Stimulated activated CD8-positive, alpha-beta memory T cell treated with anti-CD3 and anti-CD28 coated beads, Interleukin-15, amount 100 ng/mL, for 1 hour (primary cell): ENCODE measurements at regions not wholly inside any gene's neighbourhood (a gene's known extent, or its start where the extent isn't known, plus 50 kb on each side); places are given as distances from the start of the nearest gene placed in this dataset.
"Not testable (repeated sequence)": the region's sequence is repeated elsewhere in the genome, so short reads cannot be mapped to it uniquely, and the experiment has no call there.

ENCODE experiments used
- DNase-seq: peaks from one replicate; pipeline ENCODE4 v3.0.0-alpha.2; 2020; ENCODE audit warnings: low read depth

GRCh38 chr1:47661040-47661439 is 223.2 kb downstream of the FOXD2 start:
- no peak for DNase-seq

DNA sequence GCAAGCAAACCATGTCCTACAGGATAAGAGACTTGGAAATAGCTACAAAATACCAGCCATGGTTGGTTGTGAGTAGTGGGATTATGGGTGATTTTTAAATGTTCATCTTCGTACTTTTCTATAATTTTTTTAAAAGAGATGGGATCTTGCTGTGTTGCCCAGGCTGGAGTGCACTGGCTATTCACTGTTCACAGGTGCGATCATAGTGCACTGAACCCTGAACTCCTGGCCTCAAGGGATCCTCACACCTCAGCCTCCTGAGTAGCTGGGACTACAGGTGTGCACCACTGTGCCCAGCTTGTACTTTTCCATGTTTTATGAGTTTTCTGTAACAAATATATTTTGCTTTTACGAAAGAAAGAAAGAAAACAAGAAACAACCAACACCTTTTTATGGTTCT is 224.2 kb downstream of the FOXD2 start:
- no peak for DNase-seq

DNA sequence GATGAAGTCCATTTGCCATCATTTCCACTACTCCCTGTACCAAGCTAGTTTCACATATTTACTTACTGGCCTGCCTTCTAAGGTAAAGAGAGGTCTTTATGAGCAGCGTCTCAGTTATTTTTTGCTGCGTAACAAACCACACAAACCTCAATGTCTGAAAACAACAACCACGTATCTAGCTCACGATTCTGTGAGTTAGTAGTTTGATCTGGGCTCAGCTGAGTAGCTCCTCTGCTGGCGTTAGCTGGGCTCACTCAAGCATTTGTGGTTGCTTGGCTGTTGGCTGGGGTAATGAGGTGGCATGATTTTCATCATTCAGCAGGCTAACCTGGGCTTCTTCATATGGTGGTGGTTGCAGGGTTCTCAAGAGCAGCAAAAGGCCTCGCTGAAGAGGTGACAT is 225.4 kb downstream of the FOXD2 start:
- no peak for DNase-seq

- no peak for DNase-seq
These were observed 226.5 kb downstream of the FOXD2 start for GRCh38 chr1:47664356-47664755.

DNA sequence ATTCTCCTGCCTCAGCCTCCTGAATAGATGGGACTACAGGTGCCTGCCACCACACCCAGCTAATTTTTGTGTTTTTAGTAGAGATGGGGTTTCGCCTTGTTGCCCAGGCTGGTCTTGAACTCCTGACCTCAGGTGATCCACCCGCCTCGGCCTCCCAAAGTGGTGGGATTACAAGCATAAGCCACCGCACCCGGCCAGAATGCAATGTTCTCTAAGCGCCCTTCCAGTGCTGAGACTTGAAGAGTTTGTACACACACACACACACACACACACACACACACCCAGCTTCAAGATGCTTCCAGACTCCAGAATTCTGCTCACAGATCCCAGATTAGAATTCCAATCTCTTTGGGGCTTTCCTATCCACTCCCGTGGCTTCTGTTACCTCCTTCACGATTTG is 227.1 kb downstream of the FOXD2 start:
- not testable (repeated sequence) for DNase-seq

- DNase-seq, result no peak
These were observed 231.3 kb downstream of the FOXD2 start for GRCh38 chr1:47669081-47669585.

DNA sequence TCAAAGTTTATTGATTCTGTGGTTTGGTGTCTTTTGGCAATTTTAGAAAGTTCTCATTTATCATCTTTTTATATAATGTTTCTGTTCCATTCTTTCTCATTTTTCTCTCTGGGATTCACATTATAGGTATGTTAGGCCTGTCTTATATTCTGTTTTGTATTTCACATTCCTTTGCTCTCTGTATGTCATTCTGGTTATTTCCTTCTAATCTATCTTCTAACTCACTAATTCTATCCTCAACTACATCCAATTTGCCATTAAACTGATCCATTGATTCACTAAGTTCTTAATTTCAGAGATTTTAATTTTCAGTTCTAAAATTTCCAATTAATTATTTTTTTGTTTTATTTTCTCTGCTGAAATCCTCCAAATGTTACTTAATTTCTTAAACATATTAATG is 234.8 kb downstream of the FOXD2 start:
- DNase-seq, result no peak

- DNase-seq, result no peak
These were observed 236.3 kb downstream of the FOXD2 start for GRCh38 chr1:47674189-47674588.

- DNase-seq, result no peak
These were observed 237.3 kb downstream of the FOXD2 start for GRCh38 chr1:47675047-47675675.

- no peak for DNase-seq
These were observed 237.9 kb downstream of the FOXD2 start for GRCh38 chr1:47675721-47676120.

- DNase-seq, result no peak
These were observed 238.6 kb downstream of the FOXD2 start for GRCh38 chr1:47676311-47677054.

GRCh38 chr1:47677241-47677940 is 239.5 kb downstream of the FOXD2 start:
- DNase-seq, result no peak

- no peak for DNase-seq
These were observed 240.7 kb downstream of the FOXD2 start for GRCh38 chr1:47678464-47678980.

DNA sequence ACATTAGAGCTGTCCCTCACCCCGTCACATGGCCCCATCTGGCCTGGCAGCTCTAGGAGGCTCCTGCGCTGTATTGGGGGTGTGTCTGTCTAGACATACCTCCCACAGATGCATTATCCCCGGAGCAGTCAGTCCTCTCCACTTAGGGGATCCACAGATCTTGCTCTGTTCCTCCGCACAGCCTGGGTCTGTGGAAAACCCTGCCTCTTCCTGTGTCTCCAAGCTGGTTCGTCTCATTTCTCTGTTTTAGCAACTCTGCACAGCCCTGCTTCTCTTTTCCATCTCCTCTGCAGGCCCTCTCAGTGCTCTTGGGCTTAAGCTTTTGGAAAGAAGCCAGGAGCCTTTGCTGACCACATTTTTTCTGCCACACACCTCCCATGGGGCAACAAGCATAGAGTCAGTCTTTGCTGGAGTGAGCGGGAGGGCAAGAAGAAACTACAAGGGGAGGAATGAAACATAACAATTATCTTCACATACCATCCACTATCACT is 241.5 kb downstream of the FOXD2 start:
- no peak for DNase-seq

GRCh38 chr1:47679826-47680225 is 242.0 kb downstream of the FOXD2 start:
- DNase-seq, result no peak

GRCh38 chr1:47680815-47681475 is 243.1 kb downstream of the FOXD2 start:
- DNase-seq, result no peak

DNA sequence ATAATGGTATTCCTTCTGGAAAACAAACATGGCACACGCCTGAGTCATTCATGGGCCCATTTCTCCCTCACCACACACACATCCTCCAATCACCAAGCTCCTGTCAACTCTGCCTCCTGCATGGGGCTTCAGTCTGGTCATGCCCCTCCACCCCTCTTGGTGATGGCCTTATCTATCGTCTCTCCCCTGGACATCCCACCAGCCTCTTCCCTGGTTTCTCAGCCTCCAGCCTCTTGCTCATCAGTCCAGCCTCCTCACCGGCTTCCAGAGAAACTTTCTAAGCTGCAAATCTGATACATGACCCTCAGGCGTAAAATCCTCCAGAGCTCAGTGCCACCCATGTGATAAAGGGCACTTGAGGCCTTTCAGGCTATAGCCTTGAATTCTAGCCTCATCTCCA is 243.9 kb downstream of the FOXD2 start:
- no peak for DNase-seq

DNA sequence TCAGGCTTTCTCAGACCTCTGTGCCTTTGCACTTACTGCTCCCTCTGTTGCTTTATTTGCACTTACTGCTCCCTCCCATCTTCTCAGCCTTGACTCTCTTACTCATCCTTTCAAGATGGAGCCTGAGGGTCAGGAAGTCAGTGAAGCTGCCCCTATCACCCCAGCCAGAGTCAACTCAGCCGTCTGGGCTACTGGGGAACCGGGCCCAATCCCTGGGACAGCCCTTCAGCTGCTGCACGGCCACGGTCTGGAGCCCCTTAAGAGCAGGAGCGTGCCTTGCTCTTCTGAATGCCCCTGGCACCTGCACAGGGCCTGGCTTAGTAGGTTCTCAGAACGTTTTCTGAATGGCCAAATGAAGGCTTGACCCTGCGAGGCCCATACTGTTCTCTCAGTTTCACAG is 244.4 kb downstream of the FOXD2 start:
- no peak for DNase-seq

DNA sequence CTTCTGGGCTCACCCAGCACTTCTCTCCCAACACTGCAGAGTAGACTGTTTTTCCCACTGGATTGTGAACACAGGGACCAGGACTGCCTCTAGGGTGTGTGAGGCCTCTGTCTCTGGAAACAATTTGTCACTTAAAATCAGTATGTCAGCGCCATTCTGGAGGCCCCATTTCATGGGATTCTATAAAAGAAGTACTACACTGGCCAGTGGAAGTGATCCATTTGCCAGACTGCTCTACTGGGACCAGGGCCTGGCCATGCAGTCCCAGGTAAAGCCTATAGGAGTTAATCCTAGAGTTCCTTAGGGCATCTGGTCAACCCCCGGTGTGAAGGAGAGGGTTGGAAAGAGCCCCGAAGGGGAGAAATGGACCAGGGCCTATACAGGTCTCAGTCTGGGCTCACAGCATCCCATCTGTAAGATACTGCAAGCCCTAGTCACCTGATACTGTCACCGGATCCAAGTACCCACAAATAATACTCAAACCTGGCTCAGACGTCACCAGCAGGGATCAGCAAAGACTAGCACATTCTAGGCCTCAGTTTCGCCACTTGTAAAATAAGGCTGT is 245.0 kb downstream of the FOXD2 start:
- DNase-seq, result no peak

DNA sequence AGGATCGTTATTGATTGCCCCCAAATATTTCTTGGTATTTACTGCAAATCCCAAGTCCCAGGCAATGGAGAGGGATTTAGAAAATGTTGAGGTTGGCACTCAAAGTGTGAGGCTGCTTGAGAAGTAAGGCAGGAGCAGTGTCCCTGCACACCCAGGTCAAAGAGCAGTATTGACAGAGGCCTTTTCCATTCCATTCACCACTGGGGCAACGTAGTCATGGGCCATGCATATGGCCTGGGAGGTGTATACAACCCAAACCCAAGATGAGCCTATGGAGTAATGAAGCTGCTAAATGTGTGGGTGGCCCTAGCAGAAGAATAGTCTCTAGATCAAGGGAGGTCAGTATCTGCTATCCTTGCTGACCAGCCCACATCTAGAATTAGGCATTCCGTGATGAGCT is 245.6 kb downstream of the FOXD2 start:
- no peak for DNase-seq

- DNase-seq, result no peak
These were observed 246.7 kb downstream of the FOXD2 start for GRCh38 chr1:47684518-47684917.
